ENCODE measurements at regions not wholly inside any gene's neighbourhood (a gene's known extent, or its start where the extent isn't known, plus 50 kb on each side); places are given as distances from the start of the nearest gene placed in this dataset.
"Not testable (repeated sequence)": the region's sequence is repeated elsewhere in the genome, so short reads cannot be mapped to it uniquely, and the experiment has no call there.

DNA sequence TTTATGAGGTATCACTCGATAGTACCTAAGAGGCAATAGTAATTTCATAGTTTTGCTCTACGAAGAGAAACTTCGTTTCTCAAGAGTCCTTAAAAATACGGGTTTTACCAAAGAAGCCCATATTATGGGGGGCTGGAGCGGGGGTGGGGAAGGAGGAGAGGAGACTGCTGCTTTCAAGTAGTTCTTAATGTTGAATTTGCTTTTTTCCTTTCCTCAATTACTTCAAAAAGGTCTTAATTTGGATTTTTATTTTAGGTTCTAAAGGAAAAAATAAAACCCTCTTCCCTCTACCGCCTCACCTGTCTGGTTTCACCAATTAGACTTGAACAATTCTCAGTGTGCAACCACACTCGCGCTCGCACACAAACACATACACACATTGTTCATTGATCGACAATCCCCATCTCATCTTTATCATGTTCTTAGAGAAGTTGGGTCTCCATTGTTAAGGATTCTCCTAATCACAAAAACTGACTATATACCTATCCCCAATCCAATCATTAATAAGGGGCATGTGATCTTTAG is 97.2 kb downstream of the HFE start:
- H3K9me3 Mint-ChIP-seq: no peaks in the 10 kb centered on the region
- H3K4me1 Mint-ChIP-seq: peaks cover 76% of the 10 kb centered on the region
- peak overlapping the region; percentile 99 for H3K27ac Mint-ChIP-seq
- H3K36me3 Mint-ChIP-seq: peaks cover 6% of the 10 kb centered on the region
- no peaks in the 10 kb centered on the region for H3K27me3 Mint-ChIP-seq
- peak; percentile 35 for DNase-seq
- CTCF ChIA-PET: interaction anchor here (2.4 kb wide), 1 partner anchor 11 kb away, joined by 7 read pairs; no protein-coding TSS in a partner anchor
- peak overlapping the region; percentile 91 for H3K4me3 Mint-ChIP-seq

- H3K27ac Mint-ChIP-seq: peak overlapping the region; percentile 99
- H3K36me3 Mint-ChIP-seq: peaks cover 6% of the 10 kb centered on the region
- H3K4me1 Mint-ChIP-seq: peaks cover 79% of the 10 kb centered on the region
- no peaks in the 10 kb centered on the region for H3K27me3 Mint-ChIP-seq
- CTCF ChIA-PET: no interaction called here
- DNase-seq: no peak
- H3K9me3 Mint-ChIP-seq: no peaks in the 10 kb centered on the region
- peak overlapping the region; percentile 91 for H3K4me3 Mint-ChIP-seq
These were observed 97.8 kb downstream of the HFE start for GRCh38 chr6:26185004-26185403.

DNA sequence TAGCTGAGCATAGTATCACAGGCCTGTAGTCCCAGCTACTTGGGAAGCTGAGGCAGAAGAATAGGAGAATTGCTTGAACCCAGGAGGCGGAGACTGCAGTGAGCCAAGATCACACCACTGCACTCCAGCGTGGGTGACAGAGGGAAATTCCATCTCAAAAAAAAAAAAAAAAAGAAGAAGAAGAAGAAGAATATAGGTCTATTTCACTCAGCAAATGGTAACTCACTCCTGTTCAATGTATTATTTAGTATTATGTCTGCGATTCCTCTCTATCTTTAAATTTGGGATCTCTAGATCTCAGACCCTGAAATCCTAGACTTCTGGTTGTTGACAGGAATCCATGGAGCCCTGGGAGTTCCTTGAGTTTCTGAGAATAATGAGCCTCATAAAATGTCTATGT is 98.6 kb downstream of the HFE start:
- CTCF ChIA-PET: interaction anchor here (0.6 kb wide), 1 partner anchor 22 kb away, joined by 3 read pairs; no protein-coding TSS in a partner anchor
- H3K27me3 Mint-ChIP-seq: no peaks in the 10 kb centered on the region
- no peak overlapping the region for H3K4me3 Mint-ChIP-seq
- H3K9me3 Mint-ChIP-seq: no peaks in the 10 kb centered on the region
- H3K27ac Mint-ChIP-seq: peak overlapping the region; percentile 99
- no peak for DNase-seq
- H3K4me1 Mint-ChIP-seq: peaks cover 72% of the 10 kb centered on the region
- H3K36me3 Mint-ChIP-seq: peaks cover 6% of the 10 kb centered on the region

GRCh38 chr6:26186652-26187051 is 99.4 kb downstream of the HFE start:
- Mint-ChIP-seq H3K27ac (peak overlapping the region; percentile 9), H3K9me3 (no peaks in the 10 kb centered on the region), H3K4me1 (peaks cover 65% of the 10 kb centered on the region), H3K4me3 (no peak overlapping the region), H3K36me3 (peaks cover 6% of the 10 kb centered on the region), H3K27me3 (no peaks in the 10 kb centered on the region)
- no peak for DNase-seq
- CTCF ChIA-PET: interaction anchor here (0.6 kb wide), 1 partner anchor 23 kb away, joined by 3 read pairs; no protein-coding TSS in a partner anchor

DNA sequence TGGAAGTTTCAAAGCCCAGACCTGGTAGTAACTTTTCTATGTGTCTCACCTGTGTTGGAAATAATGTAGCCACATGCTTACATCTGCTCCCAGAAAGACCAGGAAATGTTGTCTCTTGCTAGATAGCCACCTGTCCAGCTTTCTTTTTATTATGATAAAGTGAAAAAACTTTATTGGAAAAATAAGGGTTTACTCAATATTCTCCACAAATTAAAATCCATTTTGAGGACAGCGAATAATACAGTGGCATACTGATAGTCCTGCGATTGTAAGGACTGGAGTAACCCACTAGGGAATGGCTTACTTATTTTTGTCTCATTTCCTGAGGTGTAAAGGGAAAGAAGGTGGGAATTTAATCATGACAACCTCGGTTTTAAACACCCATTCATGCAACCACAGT is 100.1 kb downstream of the HFE start:
- Mint-ChIP-seq H3K27me3 (no peaks in the 10 kb centered on the region), H3K9me3 (no peaks in the 10 kb centered on the region), H3K36me3 (peaks cover 6% of the 10 kb centered on the region), H3K27ac (peak overlapping the region; percentile 9), H3K4me3 (no peak overlapping the region), H3K4me1 (peaks cover 65% of the 10 kb centered on the region)
- CTCF ChIA-PET: no interaction called here
- no peak for DNase-seq

GRCh38 chr6:26187981-26188635 is 100.9 kb downstream of the HFE start:
- peak overlapping the region; percentile 83 for H3K4me3 Mint-ChIP-seq
- H3K27ac Mint-ChIP-seq: peak overlapping the region; percentile 99
- peaks cover 63% of the 10 kb centered on the region for H3K4me1 Mint-ChIP-seq
- H3K36me3 Mint-ChIP-seq: peaks cover 5% of the 10 kb centered on the region
- peak; percentile 82 for DNase-seq
- H3K9me3 Mint-ChIP-seq: no peaks in the 10 kb centered on the region
- H3K27me3 Mint-ChIP-seq: no peaks in the 10 kb centered on the region
- CTCF ChIA-PET: interaction anchor here (0.7 to 1.9 kb wide), 6 partner anchors 10 to 84 kb away, joined by 3 to 8 read pairs (median 3); a partner anchor contains a TSS

- H3K9me3 Mint-ChIP-seq, H3K27ac Mint-ChIP-seq, CTCF ChIA-PET, H3K4me3 Mint-ChIP-seq, DNase-seq, H3K27me3 Mint-ChIP-seq: not testable (repeated sequence)
- Mint-ChIP-seq H3K36me3 (peaks cover 27% of the 10 kb centered on the region), H3K4me1 (peaks cover 56% of the 10 kb centered on the region)
These were observed 104.3 kb downstream of the HFE start for GRCh38 chr6:26191512-26191911.

DNA sequence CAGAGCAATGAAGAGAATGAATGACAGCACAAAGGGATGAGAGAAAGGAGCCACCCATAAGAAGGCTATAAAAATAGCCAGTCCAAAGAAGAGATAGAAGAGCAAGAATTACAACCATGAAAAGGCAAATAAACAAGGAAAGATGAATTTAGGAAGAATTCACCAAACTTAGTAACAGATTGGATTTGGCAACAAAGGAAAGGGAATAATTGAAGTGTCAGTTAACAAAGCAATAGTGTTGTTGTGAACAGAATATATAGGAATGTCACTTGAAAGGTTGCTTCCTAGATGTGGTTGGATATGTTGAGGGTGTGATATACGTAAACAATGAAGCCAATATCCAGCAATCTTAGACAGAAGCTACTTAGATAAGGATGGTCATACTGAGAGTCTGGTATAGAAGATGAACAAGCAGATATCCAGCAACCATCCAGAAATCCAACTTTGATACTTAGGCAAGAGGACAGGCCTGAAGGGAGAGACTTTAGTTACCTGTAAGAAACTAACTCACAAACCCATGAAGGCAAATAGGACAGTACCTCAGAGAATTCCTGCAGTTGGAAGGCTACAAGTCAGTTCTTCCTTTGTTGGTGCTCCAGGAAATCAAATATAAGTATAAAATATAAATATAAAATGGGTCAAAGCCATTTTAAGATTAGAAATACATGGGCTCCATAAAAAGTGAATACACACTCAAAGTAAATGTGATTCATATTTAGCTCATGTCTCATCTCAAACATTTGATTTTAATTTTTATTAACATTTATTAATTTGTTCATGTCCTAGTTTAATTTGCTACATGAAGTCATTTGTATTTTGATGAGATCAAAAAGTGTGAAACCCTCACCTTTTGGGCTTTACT is 106.5 kb downstream of the HFE start:
- peak overlapping the region; percentile 13 for H3K4me3 Mint-ChIP-seq
- CTCF ChIA-PET: interaction anchor here (1.6 kb wide), 1 partner anchor 18 kb away, joined by 3 read pairs; no protein-coding TSS in a partner anchor

GRCh38 chr6:26194329-26194701 is 107.1 kb downstream of the HFE start:
- DNase-seq: no peak
- Mint-ChIP-seq H3K4me1 (peaks cover 33% of the 10 kb centered on the region), H3K9me3 (no peaks in the 10 kb centered on the region), H3K36me3 (peaks cover 37% of the 10 kb centered on the region), H3K4me3 (peak overlapping the region; percentile 93), H3K27me3 (peaks cover 11% of the 10 kb centered on the region), H3K27ac (peak overlapping the region; percentile 98)
- CTCF ChIA-PET: interaction anchor here (1.6 kb wide), 1 partner anchor 18 kb away, joined by 3 read pairs; no protein-coding TSS in a partner anchor

More for the DNA sequence above, 106.5 kb downstream of the HFE start:
- Mint-ChIP-seq H3K9me3 (no peaks in the 10 kb centered on the region), H3K27me3 (peaks cover 7% of the 10 kb centered on the region), H3K36me3 (peaks cover 35% of the 10 kb centered on the region), H3K4me1 (peaks cover 38% of the 10 kb centered on the region), H3K27ac (peak overlapping the region; percentile 98)
- no peak for DNase-seq

- Mint-ChIP-seq H3K27me3 (peaks cover 11% of the 10 kb centered on the region), H3K36me3 (peaks cover 37% of the 10 kb centered on the region), H3K4me3 (peak overlapping the region; percentile 93), H3K9me3 (no peaks in the 10 kb centered on the region), H3K27ac (peak overlapping the region; percentile 98), H3K4me1 (peaks cover 29% of the 10 kb centered on the region)
- CTCF ChIA-PET: no interaction called here
- no peak for DNase-seq
These were observed 107.7 kb downstream of the HFE start for GRCh38 chr6:26194816-26195375.

GRCh38 chr6:26195376-26195923 is 108.2 kb downstream of the HFE start:
- H3K4me1 Mint-ChIP-seq: peaks cover 31% of the 10 kb centered on the region
- CTCF ChIA-PET: no interaction called here
- H3K4me3 Mint-ChIP-seq: peak overlapping the region; percentile 93

GRCh38 chr6:26195924-26196845 is 109.0 kb downstream of the HFE start:
- H3K36me3 Mint-ChIP-seq: peaks cover 39% of the 10 kb centered on the region
- peak overlapping the region; percentile 93 for H3K4me3 Mint-ChIP-seq
- H3K9me3 Mint-ChIP-seq: no peaks in the 10 kb centered on the region
- peak overlapping the region; percentile 98 for H3K27ac Mint-ChIP-seq
- peaks cover 36% of the 10 kb centered on the region for H3K4me1 Mint-ChIP-seq
- peak; percentile 70 for DNase-seq
- CTCF ChIA-PET: no interaction called here
- peaks cover 11% of the 10 kb centered on the region for H3K27me3 Mint-ChIP-seq

More at GRCh38 chr6:26195376-26195923, 108.2 kb downstream of the HFE start:
- peaks cover 11% of the 10 kb centered on the region for H3K27me3 Mint-ChIP-seq
- H3K9me3 Mint-ChIP-seq: no peaks in the 10 kb centered on the region
- DNase-seq: peak; percentile 93
- peak overlapping the region; percentile 98 for H3K27ac Mint-ChIP-seq
- peaks cover 37% of the 10 kb centered on the region for H3K36me3 Mint-ChIP-seq

Data from activated naive CD4-positive, alpha-beta T cell treated with anti-CD3 and anti-CD28 coated beads, Interleukin-2, amount 10 ng/mL, durations not matched to agents 7 days and 5 days (primary cell).